RWPE1 (cell line): ENCODE measurements at regions not wholly inside any gene's neighbourhood (a gene's known extent, or its start where the extent isn't known, plus 50 kb on each side); places are given as distances from the start of the nearest gene placed in this dataset.

Source experiments
- CTCF ChIA-PET: fragments of 350-600 bp; sonication (Branson Sonifier 250); formaldehyde crosslinking; extraction: SDS; loops from one replicate; lab custom pipeline; 2021; lab: Yijun Ruan, JAX
- POLR2A ChIA-PET: fragments of 400-600 bp; formaldehyde crosslinking; extraction: SDS; loops from one replicate; lab custom pipeline; 2020; ENCODE audit warnings: antibody characterized with exemption; ENCODE audit not compliant: low non-redundant PET; lab: Yijun Ruan, JAX
- DNase-seq: peaks from one replicate; pipeline ENCODE4 v3.0.0; 2012; ENCODE audit warnings: low spot score
- H3K27ac ChIP-seq: fragments of 450-650 bp; 2 replicates; pipeline ENCODE4 v1.5.1; 2017
- CTCF ChIP-seq: fragments of 450-650 bp; conservative IDR thresholded peaks from 2 replicates; pipeline ENCODE4 v1.5.1; 2017; ENCODE audit warnings: low read depth, mild to moderate bottlenecking

GRCh38 chr3:1571736-1572135 is 478.9 kb downstream of the CNTN6 start:
- TF ChIP-seq CTCF, result no peak
- no peak overlapping the region for H3K27ac ChIP-seq
- no peak for DNase-seq
- ChIA-PET CTCF (no interaction called here), POLR2A (no interaction called here)

DNA sequence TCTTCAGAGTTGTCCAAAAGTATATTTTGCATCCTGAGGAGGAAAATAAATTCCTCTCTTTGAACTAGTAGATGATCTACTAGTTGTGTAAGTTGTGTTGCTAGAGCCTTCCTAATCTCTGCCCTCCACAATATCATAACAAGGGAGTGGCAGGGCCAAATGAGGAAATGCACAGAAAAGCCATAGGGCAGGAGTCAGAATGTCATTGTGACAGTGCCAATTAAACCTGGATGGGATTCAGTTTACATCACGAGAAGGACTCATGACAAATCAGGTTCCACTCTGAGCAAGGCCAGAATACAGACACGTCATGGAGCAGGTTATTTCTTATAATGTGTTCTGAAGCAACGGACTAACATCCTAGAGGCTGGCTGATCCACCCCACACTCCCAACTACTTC is 483.2 kb downstream of the CNTN6 start:
- CTCF ChIA-PET, result no interaction called here
- TF ChIP-seq CTCF, result no peak

DNA sequence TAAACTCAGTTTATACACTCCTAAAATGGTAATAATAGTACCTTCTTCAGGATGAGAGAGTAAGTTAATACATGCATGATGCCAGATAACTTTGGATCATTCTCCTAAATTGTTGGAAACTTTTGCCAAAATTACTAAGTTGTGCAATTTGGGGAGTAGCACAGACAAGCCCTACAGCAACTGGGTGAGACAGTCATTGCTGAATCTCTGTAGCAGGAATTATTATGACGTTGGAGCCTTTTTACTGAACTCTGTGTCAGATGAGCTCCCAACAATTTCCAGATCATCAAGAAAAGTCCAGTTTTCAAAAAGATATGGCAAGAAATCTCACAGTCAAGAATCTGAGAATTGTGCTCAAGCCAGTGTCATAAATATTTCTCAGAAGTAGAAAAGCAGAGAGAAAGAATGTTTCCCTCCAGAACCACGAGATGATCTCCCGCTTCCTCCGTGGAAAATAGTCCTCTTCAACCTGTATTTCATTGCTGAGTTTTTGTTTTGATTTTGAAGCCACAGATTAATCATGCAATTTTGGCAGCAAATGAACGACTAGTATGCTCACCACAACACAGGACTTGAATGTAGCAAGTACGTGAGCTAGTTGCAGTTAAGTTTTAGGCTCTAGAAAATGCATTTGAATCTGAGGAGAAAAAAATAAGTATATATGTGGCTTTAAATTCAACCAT is 485.4 kb downstream of the CNTN6 start:
- no peak for TF ChIP-seq CTCF
- no peak for DNase-seq
- no peak overlapping the region for H3K27ac ChIP-seq
- POLR2A ChIA-PET, result no interaction called here
- CTCF ChIA-PET, result interaction anchor here (0.6 kb wide), 2 partner anchors 9 to 14 kb away, joined by 3 read pairs; no protein-coding TSS in a partner anchor

More for the DNA sequence above, 483.2 kb downstream of the CNTN6 start:
- no peak for DNase-seq
- POLR2A ChIA-PET, result no interaction called here
- H3K27ac ChIP-seq, result no peak overlapping the region

DNA sequence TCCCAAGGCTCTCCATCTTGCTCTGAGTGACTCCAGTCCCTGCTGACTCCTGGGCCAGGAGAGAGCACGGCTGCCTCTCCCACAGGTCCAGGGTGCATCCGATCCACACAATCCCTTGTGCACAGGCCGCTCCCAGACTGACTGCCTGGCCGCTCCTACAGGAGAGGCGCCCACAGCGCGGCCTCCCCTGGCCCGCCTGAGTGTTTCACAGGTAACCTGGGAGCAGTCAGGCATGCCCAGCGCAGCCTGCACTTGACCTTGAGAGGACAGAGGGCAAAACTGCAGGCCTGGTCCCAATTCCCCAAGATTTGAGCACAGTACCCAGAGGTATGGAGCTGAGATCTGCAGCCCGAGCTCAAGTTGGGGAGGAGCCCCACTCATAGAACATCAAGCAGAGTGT is 490.2 kb downstream of the CNTN6 start:
- no peak for DNase-seq
- ChIA-PET CTCF (no interaction called here), POLR2A (no interaction called here)
- H3K27ac ChIP-seq, result no peak overlapping the region
- no peak for TF ChIP-seq CTCF

GRCh38 chr3:1587426-1587825 is 494.6 kb downstream of the CNTN6 start:
- H3K27ac ChIP-seq, result no peak overlapping the region
- no peak for DNase-seq
- ChIA-PET CTCF (no interaction called here), POLR2A (no interaction called here)
- no peak for TF ChIP-seq CTCF

- no peak overlapping the region for H3K27ac ChIP-seq
- no peak for DNase-seq
- POLR2A ChIA-PET, result no interaction called here
- CTCF ChIA-PET, result no interaction called here
- no peak for TF ChIP-seq CTCF
These were observed 498.7 kb downstream of the CNTN6 start for GRCh38 chr3:1591327-1592028.
